GM19238 (cell line): ENCODE measurements at regions not wholly inside any gene's neighbourhood (a gene's known extent, or its start where the extent isn't known, plus 50 kb on each side); places are given as distances from the start of the nearest gene placed in this dataset.
"Not testable (repeated sequence)": the region's sequence is repeated elsewhere in the genome, so short reads cannot be mapped to it uniquely, and the experiment has no call there.

ENCODE experiments used
- DNase-seq: peaks from one replicate; pipeline ENCODE4 v3.0.0; 2011; ENCODE audit warnings: low spot score; ENCODE audit not compliant: insufficient read length

DNA sequence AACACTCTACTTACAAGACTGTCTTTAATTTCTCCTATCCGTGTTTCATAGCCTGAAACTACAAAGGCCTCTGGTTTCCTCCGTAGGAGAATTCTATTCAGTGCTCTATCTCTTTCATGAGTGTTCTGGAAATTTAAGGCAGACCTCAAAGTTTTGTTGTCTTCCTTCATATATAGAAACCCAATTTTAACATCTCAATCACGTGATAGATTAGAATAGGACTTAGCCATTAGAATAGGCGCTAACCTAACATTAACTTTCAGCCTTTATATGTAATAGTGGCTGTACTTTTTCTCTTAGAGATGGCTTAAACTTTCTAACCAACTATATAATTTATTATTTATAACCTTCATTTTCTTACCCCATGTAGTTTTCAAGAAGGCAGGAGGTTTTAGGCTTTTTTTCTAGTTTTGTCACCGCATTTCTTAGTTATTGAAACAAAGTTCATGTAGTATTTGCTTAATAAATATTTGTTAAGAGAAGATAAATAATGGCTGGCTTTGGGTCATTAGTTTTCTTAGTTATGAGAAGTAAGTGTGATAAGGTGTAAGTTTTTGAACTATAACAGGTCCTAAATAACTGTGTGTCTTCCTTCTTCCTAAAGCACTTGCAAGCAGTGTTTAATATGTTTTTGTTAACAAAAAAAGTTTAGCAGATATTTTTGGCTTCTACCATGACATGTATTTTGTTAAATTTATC lies 1504.6 kb upstream of the ADGRL3 start:
- DNase-seq = no peak

DNA sequence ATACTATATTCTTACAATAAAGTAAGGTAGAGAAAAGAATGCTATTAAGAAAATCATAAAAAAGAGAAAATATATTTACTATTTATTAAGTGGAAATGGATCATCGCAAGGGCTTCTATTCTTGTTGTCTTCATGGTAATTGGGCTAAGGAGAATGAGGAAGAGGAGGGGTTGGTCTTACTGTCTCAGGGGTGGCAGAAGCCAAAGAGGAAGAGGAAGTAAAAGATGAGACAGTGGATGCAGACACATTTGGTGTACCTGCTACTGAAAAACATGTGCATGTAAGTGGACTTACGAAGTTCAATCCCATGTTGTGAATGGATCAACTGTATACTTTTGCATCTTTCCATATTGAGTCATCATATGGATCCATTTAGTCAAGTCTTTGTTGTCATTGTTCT lies 1502.1 kb upstream of the ADGRL3 start:
- no peak for DNase-seq

DNA sequence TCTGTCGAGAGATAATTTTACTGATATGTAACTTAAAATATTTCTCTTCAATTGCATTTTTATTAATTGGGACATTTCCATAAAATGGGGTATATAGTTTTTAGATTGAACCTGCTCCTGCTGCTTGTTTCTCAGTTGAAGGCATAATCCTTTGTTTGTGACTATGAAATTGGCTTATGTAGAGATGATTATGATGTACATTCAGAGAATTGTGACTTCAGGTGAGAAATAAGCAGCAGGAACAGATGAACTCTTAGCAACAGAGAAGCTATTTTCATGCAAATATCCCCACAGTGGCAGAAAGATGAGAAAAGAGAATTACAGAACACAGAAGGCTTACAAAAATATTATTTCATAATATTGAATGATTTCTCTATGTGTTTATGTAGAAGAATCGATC lies 1499.5 kb upstream of the ADGRL3 start:
- DNase-seq = no peak

DNA sequence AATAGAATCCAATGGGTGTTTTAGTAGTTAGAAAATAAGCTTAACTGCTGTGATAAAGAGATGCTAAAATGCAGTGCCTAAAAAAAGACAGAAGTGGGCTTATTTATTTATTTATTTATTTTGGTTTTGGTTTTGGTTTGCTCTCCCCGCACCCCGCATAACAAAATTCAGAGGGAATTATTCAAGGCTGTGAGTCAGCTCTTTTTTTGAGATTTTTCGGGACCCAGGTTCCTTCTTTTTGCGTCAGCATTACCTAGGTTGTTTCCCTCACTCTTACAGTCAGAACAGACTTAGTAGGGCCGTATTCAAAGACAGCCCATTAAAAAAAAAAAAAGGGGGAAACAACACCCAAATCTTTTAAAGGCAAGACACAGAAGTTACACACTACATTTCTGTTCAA lies 1495.5 kb upstream of the ADGRL3 start:
- no peak for DNase-seq

DNA sequence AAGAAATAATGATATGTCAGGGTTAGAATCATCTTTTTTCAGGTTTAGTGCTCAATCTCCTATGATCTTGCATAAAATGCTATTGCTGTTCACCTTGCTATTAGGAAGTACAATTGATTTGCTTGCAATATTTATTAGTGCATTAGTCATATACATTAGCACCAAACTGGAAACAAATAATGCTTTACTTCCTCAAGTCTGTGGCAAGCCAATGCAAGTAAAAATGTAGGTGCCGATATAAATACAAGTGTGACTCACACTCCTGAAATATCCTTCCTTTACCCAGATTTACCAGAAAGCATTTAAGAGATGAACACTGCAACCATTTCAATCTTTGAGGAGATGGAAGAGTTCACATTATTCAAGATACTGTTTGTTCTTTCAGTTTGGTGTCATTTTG lies 1487.7 kb upstream of the ADGRL3 start:
- DNase-seq = no peak

DNA sequence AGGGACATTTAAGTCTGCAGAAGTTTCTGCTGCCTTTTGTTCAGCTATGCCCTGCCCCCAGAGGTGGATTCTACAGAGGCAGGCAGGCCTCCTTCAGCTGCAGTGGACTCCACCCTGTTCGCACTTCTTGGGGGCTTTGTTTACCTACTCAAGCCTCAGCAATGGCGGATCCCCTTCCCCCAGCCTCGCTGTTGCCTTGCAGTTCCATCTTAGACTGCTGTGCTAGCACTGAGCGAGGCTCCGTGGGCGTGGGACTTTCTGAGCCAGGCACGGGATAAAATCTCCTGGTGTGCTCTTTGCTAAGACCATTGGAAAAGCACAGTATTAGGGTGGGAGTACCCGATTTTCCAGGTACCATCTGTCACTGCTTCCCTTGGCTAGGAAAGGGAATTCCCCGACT lies 1475.8 kb upstream of the ADGRL3 start:
- DNase-seq = not testable (repeated sequence)

DNA sequence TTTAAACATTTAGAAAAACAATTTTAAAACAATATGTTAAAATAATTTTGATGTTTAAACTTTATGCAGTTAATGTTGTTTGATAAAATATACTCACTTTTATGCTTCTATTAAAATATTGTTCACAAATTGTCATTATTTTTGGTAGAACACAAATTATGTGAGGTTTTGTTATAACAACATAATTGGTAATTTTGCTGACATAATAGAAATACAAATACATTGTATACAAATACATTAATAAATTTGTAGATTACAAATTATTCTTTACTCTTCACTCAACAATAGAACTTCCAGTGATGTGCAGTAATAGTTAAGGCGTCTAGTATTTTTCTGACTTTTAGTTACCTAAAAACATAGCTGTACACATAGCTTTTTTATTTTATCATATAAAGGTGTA lies 1472.4 kb upstream of the ADGRL3 start:
- no peak for DNase-seq

DNA sequence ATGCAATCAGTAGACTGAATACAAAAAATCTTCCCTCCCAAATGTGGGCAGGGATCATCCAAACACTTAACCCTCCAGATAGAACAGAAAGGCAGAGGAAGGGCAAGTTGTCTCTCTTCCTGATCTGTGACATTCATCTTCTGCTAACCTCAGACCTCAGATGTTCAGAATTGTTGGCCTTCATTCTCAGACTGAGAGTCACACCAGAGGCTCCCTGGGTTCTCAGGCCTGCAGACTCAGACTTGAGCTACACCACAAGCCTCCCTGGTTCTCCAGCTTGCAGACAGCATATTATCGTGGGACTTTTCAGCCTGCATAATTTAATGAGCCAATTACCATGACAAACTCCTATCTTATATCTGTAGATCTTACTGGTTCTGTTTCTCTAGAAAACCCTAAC lies 1471.6 kb upstream of the ADGRL3 start:
- DNase-seq = no peak

DNA sequence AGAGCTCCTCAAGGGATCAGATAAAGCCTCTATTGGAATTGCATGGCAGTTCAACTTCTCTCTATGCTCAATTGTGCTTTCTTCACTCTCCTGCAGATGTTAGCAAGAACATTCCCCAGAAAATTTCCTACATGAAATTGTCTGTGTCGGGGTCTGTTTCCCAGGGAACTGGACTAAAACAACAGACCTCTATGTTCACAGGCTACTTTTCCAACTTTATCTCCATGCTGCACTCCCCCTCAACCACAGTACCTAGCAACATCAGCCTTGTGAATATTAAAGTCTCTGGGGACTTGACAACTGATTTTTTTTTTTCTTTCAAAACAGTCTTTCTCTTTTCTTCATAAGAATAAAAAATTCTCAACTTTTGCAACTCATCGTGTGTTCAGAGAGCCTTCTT lies 1470.8 kb upstream of the ADGRL3 start:
- DNase-seq = no peak

DNA sequence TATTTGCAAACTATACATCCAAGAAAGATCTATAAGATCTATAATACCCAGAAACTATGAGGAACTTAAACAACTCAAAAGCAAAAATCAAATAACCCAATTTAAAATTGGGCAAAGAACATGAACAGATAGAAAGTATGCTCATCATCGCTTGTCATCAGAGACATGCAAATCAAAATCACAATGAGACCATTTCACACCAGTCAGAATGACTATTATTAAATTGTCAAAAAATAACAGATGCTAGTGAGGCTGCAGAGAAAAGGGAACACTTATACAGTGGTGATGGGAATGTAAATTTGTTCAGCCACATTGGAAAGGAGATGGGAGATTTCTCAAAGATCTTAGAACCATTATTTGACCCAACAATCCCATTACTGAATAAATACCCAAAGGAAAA lies 1451.7 kb upstream of the ADGRL3 start:
- DNase-seq = no peak

DNA sequence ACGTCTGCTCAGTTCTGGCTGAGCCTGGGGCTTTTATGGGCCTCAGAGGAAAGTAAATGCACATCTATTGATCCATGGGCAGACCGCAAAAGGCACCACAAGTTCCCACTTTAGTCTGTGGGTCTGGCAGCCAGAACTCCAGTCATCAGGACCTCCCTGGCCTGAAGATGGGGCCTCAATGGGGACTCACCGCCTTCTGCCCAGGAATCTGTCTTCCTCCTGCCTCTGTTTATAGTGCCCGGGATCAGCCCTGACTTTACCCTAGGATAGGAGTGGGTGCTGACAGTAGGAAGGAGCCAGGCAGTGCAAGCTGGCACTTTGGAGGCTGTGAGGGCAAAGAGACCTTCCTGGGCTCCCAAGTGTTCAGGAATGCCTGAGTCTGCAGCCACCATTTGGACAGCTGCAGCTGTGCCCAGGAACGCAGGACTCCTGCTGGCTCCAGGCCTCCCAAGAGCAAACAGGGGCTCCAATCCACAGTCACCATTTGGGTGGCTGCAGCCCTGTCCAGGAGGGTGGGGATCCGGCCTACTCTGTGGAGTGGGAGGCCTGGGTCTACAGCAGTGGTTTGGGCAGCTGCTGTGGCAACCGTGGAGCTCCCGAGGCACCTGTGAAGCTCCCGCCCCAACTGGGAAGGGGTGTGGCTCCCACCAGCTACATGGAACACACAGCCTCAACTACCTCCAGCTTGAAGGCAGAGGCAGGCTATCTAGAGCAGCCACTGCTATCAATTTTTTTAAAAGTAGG lies 1440.9 kb upstream of the ADGRL3 start:
- DNase-seq = no peak

DNA sequence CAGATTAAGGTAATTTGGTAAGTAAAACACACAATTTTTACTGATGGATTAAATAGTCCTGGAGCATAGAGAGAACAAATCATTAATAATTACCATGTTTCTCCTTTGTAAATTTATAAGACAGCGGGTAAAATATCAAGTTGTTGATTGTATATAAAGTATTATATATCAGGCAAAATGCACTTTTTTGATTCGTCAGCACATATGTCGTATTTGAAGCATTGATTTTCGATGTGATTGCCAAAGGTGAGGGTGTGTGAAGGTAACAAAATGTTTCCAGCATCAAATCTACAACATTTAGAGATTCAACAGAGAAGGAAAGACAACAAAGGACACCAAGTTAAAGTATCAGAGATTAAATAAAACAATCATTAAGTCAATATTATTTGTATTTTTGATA lies 1437.8 kb upstream of the ADGRL3 start:
- DNase-seq = no peak

DNA sequence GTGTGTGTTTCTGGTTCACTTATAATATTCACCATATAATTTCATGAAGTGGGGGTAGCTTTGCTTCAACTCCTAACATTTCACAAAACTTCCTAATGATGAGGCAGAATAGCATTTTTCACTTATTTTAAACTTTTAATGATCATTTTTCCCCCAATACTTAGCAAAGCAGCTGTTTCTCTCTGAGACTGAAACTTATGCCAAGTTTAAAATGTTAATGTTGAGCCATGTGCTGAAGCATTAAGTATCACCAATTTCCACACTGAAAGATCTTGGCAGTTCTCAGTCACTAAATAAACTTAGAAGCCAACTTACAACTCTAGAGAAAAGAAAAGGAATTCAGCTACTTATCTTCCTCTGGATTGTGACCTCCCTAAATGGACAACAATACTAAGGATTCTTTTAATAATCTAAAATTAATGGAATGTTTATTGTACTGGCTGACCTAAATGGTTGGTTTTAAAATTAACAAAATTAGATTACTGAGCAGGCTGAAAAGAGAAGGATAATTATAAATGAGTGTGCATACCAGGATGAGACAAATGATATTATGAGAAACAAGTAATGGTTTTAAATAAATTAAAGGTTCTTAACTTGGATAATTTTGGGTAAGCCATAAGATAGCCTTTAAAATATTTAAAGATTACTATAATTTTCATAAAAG lies 1429.4 kb upstream of the ADGRL3 start:
- DNase-seq = no peak

DNA sequence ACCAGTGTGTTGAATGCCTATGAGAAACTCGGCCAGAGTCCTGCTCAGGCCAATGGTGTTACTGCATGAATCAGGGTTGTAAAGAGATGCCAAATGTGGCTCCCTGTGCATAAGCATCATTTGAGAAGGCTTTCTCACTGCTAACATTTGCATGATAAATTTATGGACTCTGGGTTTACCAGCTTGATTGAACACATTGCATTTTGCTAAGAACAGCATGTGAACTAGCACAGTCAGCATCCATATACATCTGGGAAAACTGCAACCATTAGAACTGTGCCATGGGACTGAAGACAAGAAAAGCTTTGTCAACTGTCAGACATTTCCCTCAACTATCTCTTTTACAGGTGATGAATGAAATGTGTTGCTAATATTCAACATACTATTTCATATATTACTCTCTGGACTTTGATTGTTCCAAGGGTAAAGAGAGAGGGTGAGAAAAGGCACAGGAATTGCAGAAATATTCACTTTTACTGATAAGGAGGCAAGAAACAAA lies 1427.4 kb upstream of the ADGRL3 start:
- no peak for DNase-seq

DNA sequence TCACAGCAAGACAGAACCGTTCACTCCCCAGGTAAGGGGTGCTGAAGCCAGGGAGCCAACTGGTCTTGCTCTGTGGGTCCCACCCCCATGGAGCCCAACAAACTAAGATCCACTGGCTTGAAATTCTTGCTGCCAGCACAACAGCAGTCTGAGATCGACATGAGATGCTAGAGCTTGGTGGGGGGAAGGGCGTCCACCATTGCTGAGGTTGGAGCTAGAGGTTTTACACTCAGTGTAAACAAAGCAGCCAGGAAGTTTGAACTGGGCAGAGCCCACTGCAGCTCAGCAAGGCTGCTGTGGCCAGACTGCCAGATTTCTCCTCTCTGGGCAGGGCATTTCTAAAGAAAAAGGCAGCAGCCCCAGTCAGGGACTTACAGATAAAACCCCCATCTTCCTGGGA lies 1419.9 kb upstream of the ADGRL3 start:
- not testable (repeated sequence) for DNase-seq

DNA sequence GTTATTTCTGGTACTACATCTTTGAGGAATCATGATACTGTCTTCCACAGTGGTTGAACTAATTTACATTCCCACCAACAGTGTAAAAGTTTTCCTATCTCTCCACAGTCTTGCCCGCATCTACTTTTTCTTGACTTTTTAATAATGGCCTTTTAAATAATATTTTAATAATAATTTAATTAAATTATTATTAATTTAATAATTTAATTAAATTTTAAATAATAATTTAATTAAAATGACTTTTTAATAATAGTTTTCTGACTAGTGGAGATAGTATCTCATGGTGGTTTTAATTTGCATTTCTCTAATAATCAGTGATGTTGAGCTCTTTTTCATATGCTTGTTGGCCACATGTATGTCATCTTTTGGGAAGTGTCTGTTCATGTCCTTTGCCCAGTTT lies 1395.0 kb upstream of the ADGRL3 start:
- no peak for DNase-seq

DNA sequence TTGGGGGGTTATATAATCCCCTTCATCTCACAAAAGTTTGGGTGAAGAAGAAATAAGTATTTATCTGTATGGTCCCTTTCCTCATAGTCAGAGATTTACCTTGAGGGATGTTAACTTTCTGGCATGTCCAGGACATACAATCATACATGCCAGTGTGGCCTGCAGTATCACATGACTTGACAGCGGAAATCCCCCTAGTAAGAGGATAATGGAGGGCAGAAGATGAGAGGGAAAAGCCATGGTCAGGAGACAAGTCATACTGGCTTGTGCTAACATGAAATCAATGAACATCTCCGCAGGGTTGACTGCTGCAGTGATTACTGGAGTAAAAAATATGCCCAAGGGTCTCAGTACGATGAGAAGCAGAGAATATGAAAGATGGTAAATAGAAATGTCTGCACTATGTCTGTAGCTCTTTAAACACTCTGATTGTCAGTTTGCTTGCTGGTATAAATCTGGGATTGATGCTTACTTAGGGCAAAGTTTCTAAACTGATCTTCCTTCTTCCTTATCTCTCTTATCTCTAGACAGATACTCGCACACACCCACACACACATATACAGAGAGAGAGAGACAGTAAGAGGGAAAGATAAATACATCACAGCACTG lies 1385.6 kb upstream of the ADGRL3 start:
- no peak for DNase-seq

DNA sequence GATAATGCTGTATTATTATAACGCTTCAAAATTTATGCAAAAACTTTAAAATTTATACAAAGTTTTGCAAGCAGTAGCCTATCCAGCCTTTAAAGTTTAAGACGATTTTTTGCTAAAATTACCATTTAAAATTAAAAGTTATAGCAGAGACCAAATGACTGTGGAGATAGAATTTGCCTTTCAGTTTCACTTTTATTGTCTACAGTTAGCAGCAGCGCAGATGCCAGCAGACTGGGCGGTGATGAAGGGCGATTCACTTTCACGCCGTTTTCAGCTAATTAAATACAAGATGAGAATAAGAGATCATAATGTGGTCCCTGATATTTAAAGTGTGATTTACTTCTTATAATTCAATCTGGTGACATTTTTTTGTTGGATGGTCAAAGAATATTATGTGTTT lies 1381.5 kb upstream of the ADGRL3 start:
- no peak for DNase-seq

DNA sequence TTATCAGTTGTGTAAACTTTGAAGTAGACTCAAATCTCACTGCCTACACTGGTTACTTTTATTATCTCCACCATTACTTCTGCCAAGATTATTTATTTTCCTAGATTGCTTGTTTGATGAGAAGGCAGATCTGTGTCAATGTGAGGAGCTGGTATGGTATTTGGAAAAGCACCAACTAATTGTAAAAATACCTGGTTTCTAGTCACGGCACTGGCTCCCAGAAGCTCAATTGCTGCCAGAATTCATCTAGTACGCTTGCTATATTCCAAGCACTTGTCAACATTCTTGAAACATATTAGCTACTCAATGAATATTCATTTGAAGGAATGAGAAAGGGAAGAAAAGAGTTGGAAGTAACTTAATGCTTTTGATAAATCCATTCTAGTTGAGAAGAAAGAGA lies 1376.8 kb upstream of the ADGRL3 start:
- DNase-seq = no peak

DNA sequence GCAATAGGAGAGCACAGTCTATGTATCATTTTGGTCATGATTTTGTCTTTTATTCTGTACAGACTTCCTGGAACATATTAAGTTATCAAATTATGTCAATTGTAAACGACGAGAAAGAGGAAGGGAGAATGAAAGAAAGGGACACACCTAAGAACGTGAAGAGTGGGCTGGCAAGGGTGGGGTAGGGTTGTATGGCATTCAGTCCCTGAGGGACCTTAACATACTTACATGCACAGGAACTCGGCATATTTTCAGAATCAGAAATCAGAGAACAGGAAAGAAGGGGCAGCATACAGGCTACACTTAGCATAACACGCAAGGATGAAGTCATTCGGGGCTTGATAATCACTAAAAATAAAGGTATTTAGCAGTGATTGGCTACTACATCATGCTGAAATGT lies 1375.0 kb upstream of the ADGRL3 start:
- no peak for DNase-seq

DNA sequence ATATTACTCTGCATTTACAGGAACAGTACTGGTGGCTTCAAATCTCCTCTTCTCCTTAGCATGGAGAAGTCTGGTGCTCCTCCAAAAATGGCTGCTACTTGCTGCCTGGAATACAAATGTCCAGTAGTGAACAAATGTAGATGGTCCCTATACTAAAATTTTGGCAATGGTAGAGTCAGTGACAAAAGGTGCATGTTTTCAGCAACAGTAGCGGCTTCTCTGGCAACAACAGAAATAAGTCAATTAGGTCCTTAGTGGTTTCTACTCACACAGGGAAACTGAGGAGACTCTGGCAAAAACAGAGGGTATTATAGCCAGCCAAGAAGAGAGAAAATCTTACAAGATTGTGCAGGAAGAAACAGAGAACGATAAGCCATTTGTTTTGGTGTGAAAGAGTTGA lies 1368.4 kb upstream of the ADGRL3 start:
- no peak for DNase-seq

DNA sequence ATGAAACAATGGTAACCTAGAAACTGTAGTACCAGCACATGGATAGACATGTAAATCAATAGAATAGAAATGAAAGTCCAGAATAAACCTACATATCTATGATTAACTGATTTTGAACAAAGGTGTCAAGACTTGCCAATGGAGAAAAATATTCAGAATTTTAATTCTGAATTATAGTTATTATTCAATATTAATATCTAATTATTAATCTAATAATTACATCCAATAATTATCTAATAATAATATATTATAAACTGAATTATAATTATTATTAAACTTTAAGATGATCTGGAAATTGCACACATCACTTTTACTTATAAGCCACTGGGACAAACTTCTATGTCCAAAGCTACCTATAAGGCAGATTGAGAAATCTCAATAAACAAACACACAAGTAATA lies 1365.2 kb upstream of the ADGRL3 start:
- no peak for DNase-seq
